ENCODE measurements at regions not wholly inside any gene's neighbourhood (a gene's known extent, or its start where the extent isn't known, plus 50 kb on each side); places are given as distances from the start of the nearest gene placed in this dataset.

- Histone ChIP-seq H3K36me3 (ENCODE audit: control insufficient read depth, insufficient read depth, low read length) (no peaks in the 10 kb centered on the region), H3K27me3 (ENCODE audit: control insufficient read depth, insufficient read depth, low read length) (peaks cover 2% of the 10 kb centered on the region), H3K27ac (ENCODE audit: insufficient read depth, low read length, poor library complexity, severe bottlenecking) (no peak overlapping the region), H3K9me3 (ENCODE audit: control insufficient read depth in 2 of 2, low read length in 2 of 2) (no peaks in the 10 kb centered on the region), H3K4me1 (ENCODE audit: control insufficient read depth, insufficient read depth, low read length, poor library complexity, severe bottlenecking) (no peaks in the 10 kb centered on the region), H3K4me3 (ENCODE audit: low read depth, low read length) (no peak overlapping the region)
- ATAC-seq (ENCODE audit: low read depth in 2 of 2) (no peak), DNase-seq (no peak)
- H3K9me3 Mint-ChIP-seq, result no peaks in the 10 kb centered on the region
- H3K27ac Mint-ChIP-seq, result no peak overlapping the region
- H3K4me3 Mint-ChIP-seq, result no peak overlapping the region
- H3K4me1 Mint-ChIP-seq, result no peaks in the 10 kb centered on the region
- H3K27me3 Mint-ChIP-seq, result peaks cover 8% of the 10 kb centered on the region
- H3K36me3 Mint-ChIP-seq, result no peaks in the 10 kb centered on the region
Observed at GRCh38 chr1:88488237-88488636, 195.8 kb upstream of the PKN2 start.

- no peak overlapping the region for H3K4me3 Mint-ChIP-seq
- no peak for ATAC-seq (ENCODE audit: low read depth in 2 of 2)
- H3K9me3 Mint-ChIP-seq, result no peaks in the 10 kb centered on the region
- peaks cover 4% of the 10 kb centered on the region for H3K27me3 Mint-ChIP-seq
- Histone ChIP-seq H3K27me3 (ENCODE audit: control insufficient read depth, insufficient read depth, low read length) (peaks cover 2% of the 10 kb centered on the region), H3K4me3 (ENCODE audit: low read depth, low read length) (no peak overlapping the region), H3K27ac (ENCODE audit: insufficient read depth, low read length, poor library complexity, severe bottlenecking) (no peak overlapping the region), H3K36me3 (ENCODE audit: control insufficient read depth, insufficient read depth, low read length) (no peaks in the 10 kb centered on the region), H3K4me1 (ENCODE audit: control insufficient read depth, insufficient read depth, low read length, poor library complexity, severe bottlenecking) (no peaks in the 10 kb centered on the region), H3K9me3 (ENCODE audit: control insufficient read depth in 2 of 2, low read length in 2 of 2) (no peaks in the 10 kb centered on the region)
- no peaks in the 10 kb centered on the region for H3K36me3 Mint-ChIP-seq
- H3K27ac Mint-ChIP-seq, result no peak overlapping the region
- H3K4me1 Mint-ChIP-seq, result no peaks in the 10 kb centered on the region
- no peak for DNase-seq
Observed at GRCh38 chr1:88490676-88491075, 193.4 kb upstream of the PKN2 start.

GRCh38 chr1:88499671-88500070 is 184.4 kb upstream of the PKN2 start:
- ATAC-seq (ENCODE audit: low read depth in 2 of 2), result no peak

GRCh38 chr1:88502886-88503285 is 181.2 kb upstream of the PKN2 start:
- no peak overlapping the region for H3K4me3 ChIP-seq (ENCODE audit: low read depth, low read length)
- DNase-seq (no peak), ATAC-seq (ENCODE audit: low read depth in 2 of 2) (no peak)
- peaks cover 0 to 3% (median 0%) of the 10 kb centered on the region in 7 donors for H3K9me3 Mint-ChIP-seq
- no peaks in the 10 kb centered on the region for H3K27me3 ChIP-seq (ENCODE audit: control insufficient read depth, insufficient read depth, low read length)
- no peaks in the 10 kb centered on the region for H3K36me3 ChIP-seq (ENCODE audit: control insufficient read depth, insufficient read depth, low read length)
- H3K4me1 ChIP-seq (ENCODE audit: control insufficient read depth, insufficient read depth, low read length, poor library complexity, severe bottlenecking), result no peaks in the 10 kb centered on the region
- no peak overlapping the region for H3K27ac ChIP-seq (ENCODE audit: insufficient read depth, low read length, poor library complexity, severe bottlenecking)
- H3K4me3 Mint-ChIP-seq, result no peak overlapping the region
- no peaks in the 10 kb centered on the region for H3K36me3 Mint-ChIP-seq
- no peak overlapping the region for H3K27ac Mint-ChIP-seq
- no peaks in the 10 kb centered on the region for H3K9me3 ChIP-seq (ENCODE audit: control insufficient read depth in 2 of 2, low read length in 2 of 2)
- H3K4me1 Mint-ChIP-seq, result no peaks in the 10 kb centered on the region
- no peaks in the 10 kb centered on the region for H3K27me3 Mint-ChIP-seq

More at GRCh38 chr1:88499671-88500070, 184.4 kb upstream of the PKN2 start:
- Histone ChIP-seq H3K4me1 (ENCODE audit: control insufficient read depth, insufficient read depth, low read length, poor library complexity, severe bottlenecking) (no peaks in the 10 kb centered on the region), H3K27me3 (ENCODE audit: control insufficient read depth, insufficient read depth, low read length) (no peaks in the 10 kb centered on the region), H3K36me3 (ENCODE audit: control insufficient read depth, insufficient read depth, low read length) (no peaks in the 10 kb centered on the region), H3K4me3 (ENCODE audit: low read depth, low read length) (no peak overlapping the region), H3K9me3 (ENCODE audit: control insufficient read depth in 2 of 2, low read length in 2 of 2) (no peaks in the 10 kb centered on the region), H3K27ac (ENCODE audit: insufficient read depth, low read length, poor library complexity, severe bottlenecking) (no peak overlapping the region)
- Mint-ChIP-seq H3K4me1 (no peaks in the 10 kb centered on the region), H3K4me3 (no peak overlapping the region), H3K9me3 (peaks cover 0 to 3% (median 0%) of the 10 kb centered on the region in 7 donors), H3K27me3 (no peaks in the 10 kb centered on the region), H3K27ac (no peak overlapping the region), H3K36me3 (no peaks in the 10 kb centered on the region)
- no peak for DNase-seq

GRCh38 chr1:88503646-88504045 is 180.4 kb upstream of the PKN2 start:
- H3K27ac Mint-ChIP-seq, result no peak overlapping the region
- no peaks in the 10 kb centered on the region for H3K4me1 Mint-ChIP-seq
- H3K36me3 Mint-ChIP-seq, result no peaks in the 10 kb centered on the region
- H3K4me3 ChIP-seq (ENCODE audit: low read depth, low read length), result no peak overlapping the region
- H3K36me3 ChIP-seq (ENCODE audit: control insufficient read depth, insufficient read depth, low read length), result no peaks in the 10 kb centered on the region
- H3K9me3 ChIP-seq (ENCODE audit: control insufficient read depth in 2 of 2, low read length in 2 of 2), result no peaks in the 10 kb centered on the region
- no peak overlapping the region for H3K27ac ChIP-seq (ENCODE audit: insufficient read depth, low read length, poor library complexity, severe bottlenecking)
- ATAC-seq (ENCODE audit: low read depth in 2 of 2) (no peak), DNase-seq (no peak)
- H3K27me3 Mint-ChIP-seq, result no peaks in the 10 kb centered on the region
- H3K27me3 ChIP-seq (ENCODE audit: control insufficient read depth, insufficient read depth, low read length), result no peaks in the 10 kb centered on the region
- no peaks in the 10 kb centered on the region for H3K4me1 ChIP-seq (ENCODE audit: control insufficient read depth, insufficient read depth, low read length, poor library complexity, severe bottlenecking)
- no peak overlapping the region for H3K4me3 Mint-ChIP-seq
- peaks cover 0 to 3% (median 0%) of the 10 kb centered on the region in 7 donors for H3K9me3 Mint-ChIP-seq

- no peaks in the 10 kb centered on the region for H3K36me3 Mint-ChIP-seq
- Histone ChIP-seq H3K27ac (ENCODE audit: insufficient read depth, low read length, poor library complexity, severe bottlenecking) (no peak overlapping the region), H3K4me3 (ENCODE audit: low read depth, low read length) (no peak overlapping the region), H3K9me3 (ENCODE audit: control insufficient read depth in 2 of 2, low read length in 2 of 2) (no peaks in the 10 kb centered on the region), H3K27me3 (ENCODE audit: control insufficient read depth, insufficient read depth, low read length) (no peaks in the 10 kb centered on the region), H3K36me3 (ENCODE audit: control insufficient read depth, insufficient read depth, low read length) (no peaks in the 10 kb centered on the region), H3K4me1 (ENCODE audit: control insufficient read depth, insufficient read depth, low read length, poor library complexity, severe bottlenecking) (no peaks in the 10 kb centered on the region)
- peaks cover 0 to 3% (median 0%) of the 10 kb centered on the region in 7 donors for H3K9me3 Mint-ChIP-seq
- no peak for DNase-seq
- no peaks in the 10 kb centered on the region for H3K4me1 Mint-ChIP-seq
- no peak overlapping the region for H3K27ac Mint-ChIP-seq
- H3K4me3 Mint-ChIP-seq, result no peak overlapping the region
- no peaks in the 10 kb centered on the region for H3K27me3 Mint-ChIP-seq
- ATAC-seq (ENCODE audit: low read depth in 2 of 2), result no peak
Observed at GRCh38 chr1:88504601-88505000, 179.5 kb upstream of the PKN2 start.

- ATAC-seq (ENCODE audit: low read depth in 2 of 2) (no peak), DNase-seq (no peak)
- H3K4me1 ChIP-seq (ENCODE audit: control insufficient read depth, insufficient read depth, low read length, poor library complexity, severe bottlenecking), result no peaks in the 10 kb centered on the region
- Mint-ChIP-seq H3K27me3 (no peaks in the 10 kb centered on the region), H3K4me3 (no peak overlapping the region), H3K9me3 (no peaks in the 10 kb centered on the region), H3K27ac (no peak overlapping the region), H3K4me1 (no peaks in the 10 kb centered on the region), H3K36me3 (no peaks in the 10 kb centered on the region)
- H3K27ac ChIP-seq (ENCODE audit: insufficient read depth, low read length, poor library complexity, severe bottlenecking), result no peak overlapping the region
- no peaks in the 10 kb centered on the region for H3K36me3 ChIP-seq (ENCODE audit: control insufficient read depth, insufficient read depth, low read length)
- no peaks in the 10 kb centered on the region for H3K27me3 ChIP-seq (ENCODE audit: control insufficient read depth, insufficient read depth, low read length)
- no peak overlapping the region for H3K4me3 ChIP-seq (ENCODE audit: low read depth, low read length)
- no peaks in the 10 kb centered on the region for H3K9me3 ChIP-seq (ENCODE audit: control insufficient read depth in 2 of 2, low read length in 2 of 2)
Observed at GRCh38 chr1:88509379-88509778, 174.7 kb upstream of the PKN2 start.

- Mint-ChIP-seq H3K36me3 (no peaks in the 10 kb centered on the region), H3K4me1 (no peaks in the 10 kb centered on the region)
- no peak for ATAC-seq (ENCODE audit: low read depth in 2 of 2)
Observed at GRCh38 chr1:88514544-88515060, 169.5 kb upstream of the PKN2 start.

More at GRCh38 chr1:88514544-88515060, 169.5 kb upstream of the PKN2 start:
- Histone ChIP-seq H3K4me3 (ENCODE audit: low read depth, low read length) (no peak overlapping the region), H3K4me1 (ENCODE audit: control insufficient read depth, insufficient read depth, low read length, poor library complexity, severe bottlenecking) (no peaks in the 10 kb centered on the region), H3K36me3 (ENCODE audit: control insufficient read depth, insufficient read depth, low read length) (no peaks in the 10 kb centered on the region), H3K27ac (ENCODE audit: insufficient read depth, low read length, poor library complexity, severe bottlenecking) (no peak overlapping the region), H3K9me3 (ENCODE audit: control insufficient read depth in 2 of 2, low read length in 2 of 2) (no peaks in the 10 kb centered on the region), H3K27me3 (ENCODE audit: control insufficient read depth, insufficient read depth, low read length) (no peaks in the 10 kb centered on the region)
- DNase-seq, result no peak
- H3K27me3 Mint-ChIP-seq, result no peaks in the 10 kb centered on the region
- H3K27ac Mint-ChIP-seq, result no peak overlapping the region
- H3K4me3 Mint-ChIP-seq, result no peak overlapping the region
- H3K9me3 Mint-ChIP-seq, result no peaks in the 10 kb centered on the region

Data from CD4-positive, CD25-positive, alpha-beta regulatory T cell (primary cell).